Transverse colon (tissue), 3 donors: ENCODE measurements at regions not wholly inside any gene's neighbourhood (a gene's known extent, or its start where the extent isn't known, plus 50 kb on each side); places are given as distances from the start of the nearest gene placed in this dataset.

Experiments
- CTCF ChIP-seq, 5 experiments: fragments of 200-600 bp in 3 of 5; fragments of 450-650 bp in 2 of 5; sonication (generic) in 3 of 5; IDR thresholded peaks; 1 replicate in 2 of 5; 2 replicates in 3 of 5; pipeline ENCODE4 v1.5.1; 2016 to 2017; ENCODE audit warnings: antibody characterized with exemption in 5 of 5, inconsistent platforms in 3 of 5, mild to moderate bottlenecking in 2 of 5, moderate library complexity in 1 of 5
- POLR2A ChIP-seq: fragments of 450-650 bp; IDR thresholded peaks from one replicate; pipeline ENCODE4 v1.6.1; 2016; ENCODE audit warnings: antibody characterized with exemption, mild to moderate bottlenecking, moderate library complexity

GRCh38 chr6:92944132-92944531 is 475.2 kb downstream of the EPHA7 start:
- no peak for TF ChIP-seq CTCF (IDR thresholded peaks at IDR 0.05)
- TF ChIP-seq POLR2A: no peak
